GM19099 (cell line): ENCODE measurements at regions not wholly inside any gene's neighbourhood (a gene's known extent, or its start where the extent isn't known, plus 50 kb on each side); places are given as distances from the start of the nearest gene placed in this dataset.

ENCODE experiments used
- POLR2A ChIP-seq: IDR thresholded peaks from 3 replicates; pipeline ENCODE4 v1.6.1; 2011; ENCODE audit warnings: low read depth; ENCODE audit not compliant: insufficient read length; ENCODE audit errors: extremely low read depth

DNA sequence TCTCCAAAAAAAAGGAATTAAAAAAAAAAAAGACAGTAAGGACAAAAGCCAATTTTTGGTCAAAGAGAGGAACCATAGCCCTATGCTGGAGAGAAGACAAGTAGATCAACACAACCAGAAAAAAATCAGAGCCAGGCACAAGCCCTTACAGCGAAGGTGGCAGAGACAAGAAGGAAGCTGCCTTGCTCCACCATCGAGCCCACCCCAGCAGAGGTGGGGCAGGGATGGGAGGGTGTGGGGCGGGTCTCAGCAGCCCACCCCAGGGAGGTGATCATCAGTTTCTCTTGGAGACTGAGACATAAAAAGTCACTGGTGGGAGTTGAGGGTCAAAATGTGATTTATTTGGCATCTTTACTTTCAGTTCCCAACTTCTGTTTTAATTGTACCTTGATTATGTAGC lies 332.4 kb downstream of the FOXO1 start:
- TF ChIP-seq POLR2A, result no peak

DNA sequence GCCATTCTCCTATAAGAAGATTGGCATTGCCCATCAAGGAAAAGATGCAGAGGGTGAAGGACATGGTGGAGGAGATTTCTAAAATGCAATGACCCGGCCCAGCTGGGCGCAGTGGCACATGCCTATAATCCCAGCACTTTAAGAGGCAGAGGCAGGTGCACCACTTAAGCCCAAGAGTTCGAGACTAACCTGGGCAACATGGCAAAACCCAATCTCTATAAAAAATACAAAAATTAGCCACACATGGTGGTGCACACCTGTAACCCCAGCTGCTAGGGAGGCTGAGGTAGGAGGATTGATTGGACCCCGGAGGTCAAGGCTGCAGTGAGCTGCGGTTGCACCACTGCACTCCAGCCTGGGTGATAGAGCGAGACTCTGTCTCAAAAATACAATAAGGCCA lies 331.8 kb downstream of the FOXO1 start:
- TF ChIP-seq POLR2A, result no peak

DNA sequence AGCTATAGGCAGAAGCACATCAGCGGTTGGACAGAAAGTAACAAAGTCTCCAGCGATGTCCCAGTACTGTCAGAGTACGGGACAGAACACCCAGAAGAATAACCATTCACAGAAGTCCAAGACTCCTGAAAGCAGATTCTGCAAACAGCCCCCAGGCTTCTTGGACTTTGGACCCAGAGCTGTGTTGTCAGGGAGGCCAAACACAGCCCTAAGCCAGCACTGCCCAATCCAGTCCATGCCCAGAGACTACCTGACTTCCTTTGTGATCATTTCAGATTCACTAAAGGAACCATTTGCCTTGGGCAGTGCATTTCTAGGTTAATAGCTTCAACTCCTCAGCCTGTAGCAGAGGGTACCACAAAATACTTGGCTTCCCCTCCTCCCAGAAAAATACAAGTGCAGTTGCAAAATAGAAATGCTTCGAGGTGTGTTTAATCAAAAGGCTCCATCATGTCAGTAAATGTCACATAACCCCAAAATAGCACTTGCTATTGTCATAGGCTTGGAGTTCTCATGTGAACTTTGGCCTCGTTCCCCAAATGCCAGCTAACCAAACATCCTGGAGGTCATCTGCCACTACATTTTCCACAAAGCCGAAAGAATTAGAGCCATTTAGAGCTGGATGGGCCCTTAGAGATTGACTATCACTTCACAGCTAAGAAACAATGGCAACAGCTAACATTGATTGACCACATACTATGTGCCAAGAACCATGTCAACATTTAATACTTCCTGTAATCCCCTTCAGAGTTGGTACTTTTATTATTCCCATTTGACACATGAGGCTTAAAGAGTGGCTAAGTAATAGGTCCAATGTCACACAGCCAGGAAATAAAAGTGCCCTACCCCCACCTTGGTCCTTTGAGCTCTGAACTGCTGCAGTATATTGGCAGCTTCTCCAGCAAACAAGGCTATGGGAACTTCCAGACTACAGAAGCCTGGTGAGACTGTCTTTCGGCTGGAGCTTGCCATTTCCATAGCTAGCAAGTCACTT lies 329.9 kb downstream of the FOXO1 start:
- no peak for TF ChIP-seq POLR2A

DNA sequence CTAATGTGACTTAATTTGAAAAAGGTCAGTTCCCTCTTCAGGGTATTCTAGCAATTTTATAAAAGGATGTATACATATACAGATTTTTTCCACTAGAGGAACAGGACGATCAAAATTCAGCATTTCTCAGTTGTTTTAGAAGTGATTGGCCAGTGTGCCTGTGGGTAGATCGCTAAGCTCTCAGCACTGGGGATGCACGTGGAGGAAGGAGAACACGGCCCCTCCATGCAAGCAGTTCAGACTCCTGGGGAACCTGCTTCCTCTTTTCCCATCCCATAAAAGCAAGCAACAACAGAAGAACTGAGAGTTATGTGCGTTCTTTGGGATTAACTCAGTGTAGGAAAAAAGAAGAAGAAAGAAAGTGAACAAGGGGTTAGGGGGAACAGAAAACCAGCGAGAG lies 328.8 kb downstream of the FOXO1 start:
- TF ChIP-seq POLR2A, result no peak

DNA sequence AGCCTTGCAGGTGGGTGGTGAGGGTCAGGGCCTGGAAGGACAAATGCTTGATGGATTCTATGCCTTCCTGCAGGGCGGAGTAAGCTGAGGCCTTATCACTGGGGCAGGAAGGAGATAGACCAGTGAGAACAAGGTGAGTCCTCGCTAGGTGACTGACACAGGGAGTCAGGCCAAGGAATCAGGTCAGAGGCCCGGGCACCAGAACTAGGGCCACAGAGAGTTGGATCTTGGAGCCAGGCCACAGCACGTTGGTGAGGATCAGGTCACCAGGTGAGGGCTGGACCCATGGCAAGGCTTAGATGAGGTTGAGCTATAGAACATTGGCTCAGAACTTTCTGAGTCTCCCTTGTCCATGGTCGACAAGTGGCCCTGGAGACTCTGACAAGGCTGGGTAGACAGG lies 328.2 kb downstream of the FOXO1 start:
- no peak for TF ChIP-seq POLR2A

DNA sequence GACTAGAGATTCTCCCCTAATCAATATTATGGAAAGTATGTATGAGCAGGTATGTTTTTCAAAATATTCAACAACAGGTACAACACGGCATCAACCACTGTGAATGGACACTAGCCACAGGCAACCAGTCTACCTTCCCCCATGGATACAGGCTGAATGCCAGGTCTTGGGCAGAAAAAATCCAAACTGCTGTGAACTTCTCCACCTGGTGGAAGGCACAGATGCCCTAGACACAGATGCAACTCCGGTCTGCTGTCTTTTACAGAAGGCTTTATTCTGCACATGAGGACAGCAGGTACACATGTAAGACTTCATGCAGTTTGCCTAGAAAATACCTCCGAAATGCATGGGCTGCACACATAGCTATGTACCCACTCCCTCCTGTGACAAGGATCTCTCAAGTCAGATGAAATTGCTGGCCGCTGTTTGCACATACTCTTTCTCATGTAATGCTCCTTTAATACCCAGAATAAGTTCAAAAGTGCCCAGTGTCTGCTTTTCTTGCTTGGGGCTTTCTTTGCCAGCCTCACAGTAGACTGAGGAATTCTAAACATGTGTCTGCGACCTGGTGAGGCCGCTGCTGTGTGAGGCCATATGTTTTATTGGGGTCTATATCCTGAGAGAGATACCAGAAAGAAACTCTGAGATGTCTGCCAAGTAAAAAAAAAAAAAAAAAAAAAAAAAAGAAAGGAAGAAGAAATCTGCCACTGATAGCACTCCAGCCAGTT lies 325.9 kb downstream of the FOXO1 start:
- no peak for TF ChIP-seq POLR2A

DNA sequence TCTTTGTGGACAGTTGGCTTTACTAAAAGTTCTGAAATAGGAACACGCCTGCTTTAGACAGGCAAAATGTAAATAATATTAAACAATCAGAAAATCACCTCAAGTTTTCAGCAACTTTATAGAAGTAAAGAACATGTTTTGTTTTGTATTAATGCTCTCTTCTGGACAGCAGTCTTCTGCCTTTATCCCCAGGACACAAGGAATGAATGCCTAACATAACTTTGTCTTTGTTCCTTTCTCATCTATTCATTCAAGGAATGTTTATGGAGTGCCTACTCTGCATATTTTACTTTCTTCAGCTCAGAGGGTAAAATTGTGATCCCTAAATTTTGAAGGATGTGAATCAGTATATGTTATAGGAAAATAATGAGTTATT lies 325.4 kb downstream of the FOXO1 start:
- no peak for TF ChIP-seq POLR2A

DNA sequence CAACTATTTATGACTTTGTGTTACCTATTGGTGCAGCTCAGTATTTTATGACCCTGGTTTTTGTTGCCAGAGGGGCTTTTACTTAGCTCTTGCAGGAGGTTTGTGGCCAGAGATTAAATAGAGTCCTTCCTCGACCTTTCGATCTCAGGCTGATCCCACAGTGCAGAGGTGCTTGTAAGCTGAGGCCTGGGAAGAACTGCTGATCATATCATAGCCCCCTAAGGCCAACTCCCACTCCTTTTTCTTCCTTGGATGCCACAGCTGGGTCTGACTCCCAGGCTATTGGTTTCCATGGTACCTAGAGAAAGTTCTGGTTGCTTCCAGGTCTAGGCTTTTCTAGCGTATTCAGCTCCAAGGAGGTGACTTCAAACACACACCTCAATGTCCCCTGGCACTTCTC lies 324.9 kb downstream of the FOXO1 start:
- no peak for TF ChIP-seq POLR2A

DNA sequence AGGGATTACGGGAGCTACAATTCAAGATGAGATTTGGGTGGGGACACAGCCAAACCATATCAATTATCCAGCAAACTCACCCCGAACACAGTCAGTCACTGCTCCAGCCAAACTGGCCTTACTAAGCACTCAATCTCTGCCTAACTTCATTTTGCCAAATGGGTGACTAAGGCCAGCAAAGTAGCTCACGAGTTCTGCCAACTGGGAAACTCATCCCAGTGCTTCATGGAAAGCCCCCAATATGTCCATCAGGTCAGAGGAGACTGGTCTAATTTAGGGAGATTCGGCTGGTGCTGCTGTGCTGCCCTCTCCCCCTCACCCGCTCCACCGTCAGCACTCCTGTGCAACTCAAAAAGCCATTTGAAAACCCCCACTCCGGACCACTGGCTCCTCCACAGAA lies 324.0 kb downstream of the FOXO1 start:
- TF ChIP-seq POLR2A, result no peak

DNA sequence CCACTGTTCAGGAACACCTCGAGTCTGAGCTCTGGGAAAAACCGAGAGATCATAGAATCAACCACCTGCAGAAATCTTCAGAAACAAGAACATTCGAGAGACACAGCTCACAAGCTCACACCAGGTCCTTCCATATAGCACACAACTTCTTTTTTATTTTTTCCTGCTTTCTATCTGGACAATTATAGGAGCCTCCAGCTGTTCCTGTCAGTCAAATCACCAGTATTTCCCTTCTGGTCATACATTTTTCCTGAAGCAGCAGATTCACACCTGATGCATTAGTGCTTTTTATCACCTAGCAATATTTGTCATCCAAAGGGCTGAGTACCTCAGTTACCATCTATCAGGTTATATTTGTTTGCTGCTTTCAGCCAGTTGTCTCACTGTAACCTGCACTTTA lies 323.5 kb downstream of the FOXO1 start:
- no peak for TF ChIP-seq POLR2A

DNA sequence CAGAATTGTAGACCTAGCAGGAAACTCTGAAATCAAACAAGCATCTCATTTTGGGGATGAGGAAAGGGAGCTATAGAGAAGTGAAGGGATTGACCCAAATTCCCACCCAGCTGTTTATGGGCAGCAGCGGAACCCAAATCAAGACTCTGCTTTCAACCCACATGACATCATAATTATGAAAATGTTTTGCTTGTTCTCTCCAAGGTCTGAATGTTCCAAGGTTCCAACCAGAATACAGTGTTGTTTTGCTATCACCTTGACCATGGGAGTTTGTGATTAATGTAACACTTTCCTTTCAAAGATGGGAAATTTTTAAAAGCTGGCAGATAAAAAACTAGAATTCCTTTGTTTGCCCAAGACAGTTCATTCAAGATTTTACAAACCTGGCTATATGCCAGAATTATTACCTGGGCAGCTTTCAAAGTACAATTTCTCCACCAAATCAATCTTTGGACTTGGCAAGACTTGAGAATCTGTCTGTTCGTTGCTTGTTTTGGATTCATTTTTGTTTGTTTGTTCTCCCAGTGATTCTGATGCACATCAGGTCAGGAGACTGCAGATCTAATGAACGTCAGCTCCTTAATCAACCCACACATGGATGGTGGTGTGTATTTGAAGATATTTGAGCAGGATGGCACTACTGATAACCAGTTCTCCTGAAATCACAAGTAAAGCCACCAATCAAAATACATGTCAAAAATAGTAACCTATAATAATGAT lies 322.7 kb downstream of the FOXO1 start:
- TF ChIP-seq POLR2A, result no peak

DNA sequence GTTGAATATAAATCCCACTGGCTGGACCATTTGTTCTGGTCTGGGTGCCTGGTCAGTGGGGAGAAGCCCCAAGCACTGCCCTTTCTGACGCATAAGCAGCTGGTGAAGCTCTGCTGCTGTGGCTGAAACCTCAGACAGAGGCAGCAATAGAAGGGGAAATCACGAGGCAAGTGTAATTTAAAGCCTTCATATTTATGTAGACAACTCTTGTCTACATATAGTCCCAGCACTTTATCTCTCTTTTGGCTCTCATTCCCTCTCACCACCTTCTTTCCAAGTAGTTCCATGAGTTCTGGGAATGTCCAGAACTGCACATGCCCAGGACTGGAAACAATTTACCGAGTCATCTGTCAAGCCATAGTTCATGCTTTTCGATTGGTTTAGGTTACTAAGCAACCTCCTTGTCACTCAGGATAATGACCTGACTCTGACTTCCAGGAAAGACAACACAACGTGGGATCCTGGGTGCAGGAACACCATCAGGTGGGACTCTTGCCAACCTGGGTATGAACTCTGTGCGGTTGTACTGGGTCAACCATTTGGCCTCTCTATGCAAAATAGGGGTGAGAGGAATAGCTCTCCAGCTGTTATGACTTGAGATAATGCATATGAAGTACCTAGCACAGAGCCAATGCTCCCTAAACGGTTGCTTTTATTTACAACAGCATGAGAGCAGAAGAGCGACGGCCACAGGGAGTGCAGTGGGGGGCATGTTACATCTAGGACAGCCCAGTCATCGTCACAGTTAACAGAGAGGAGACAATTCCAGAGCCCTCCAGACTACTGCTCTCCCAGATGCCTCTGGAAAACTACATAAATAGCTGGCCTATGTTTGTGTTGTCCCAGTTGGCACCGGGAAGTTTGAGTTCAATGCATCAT lies 321.9 kb downstream of the FOXO1 start:
- TF ChIP-seq POLR2A, result no peak

DNA sequence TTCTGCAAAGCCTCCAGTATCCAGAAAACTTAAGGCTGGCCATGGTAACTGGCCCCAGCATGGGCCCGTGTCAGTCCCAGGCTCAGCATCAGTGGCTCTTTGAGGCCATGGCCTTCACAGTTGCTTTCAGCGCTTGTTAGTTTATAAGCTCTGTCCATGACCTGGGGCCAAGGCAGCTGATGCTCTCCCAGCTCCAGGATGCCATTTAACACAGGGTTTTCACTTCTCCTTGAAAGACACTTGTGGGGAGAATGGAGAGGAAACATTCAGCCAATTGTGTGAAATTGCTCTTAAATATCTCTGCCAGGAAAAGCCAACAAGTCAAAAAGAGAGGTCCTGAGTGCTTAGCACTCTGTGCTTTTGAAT lies 321.3 kb downstream of the FOXO1 start:
- no peak for TF ChIP-seq POLR2A

DNA sequence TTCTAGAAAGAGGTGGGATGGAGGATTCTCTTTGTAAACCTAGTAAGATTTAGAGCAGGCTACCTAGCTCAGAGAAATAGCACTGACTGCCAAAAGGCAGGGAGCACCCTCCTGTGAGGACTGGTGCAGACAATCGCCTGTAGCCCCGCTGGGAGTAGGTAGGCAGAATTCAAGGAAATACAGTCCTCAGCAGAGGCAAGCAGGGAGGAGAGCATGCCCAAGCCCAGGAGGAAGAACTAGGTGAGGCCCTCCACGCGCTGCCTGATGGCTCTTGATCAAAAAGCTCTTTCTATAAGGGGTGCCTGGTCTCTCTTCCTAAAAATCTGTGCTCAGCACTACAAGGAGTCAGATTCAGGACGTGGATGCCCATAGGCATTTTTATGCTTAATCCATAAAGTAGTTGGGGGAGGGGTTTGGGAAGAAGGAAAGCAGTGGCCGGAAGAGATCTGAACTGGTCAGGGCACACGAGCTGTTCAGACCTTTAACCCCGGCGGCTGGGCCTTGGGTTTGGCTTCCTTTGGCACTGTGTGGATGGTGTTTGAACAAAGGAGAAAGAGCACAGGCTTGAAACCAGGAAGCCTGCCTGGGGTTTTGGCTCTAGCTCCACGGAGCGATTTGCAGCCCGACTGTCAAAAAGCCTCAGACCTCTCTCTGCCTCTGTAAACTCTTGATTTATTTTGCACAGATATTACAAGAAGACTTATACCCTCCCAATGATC lies 320.6 kb downstream of the FOXO1 start:
- no peak for TF ChIP-seq POLR2A
